HepG2 (cell line): ENCODE measurements at regions not wholly inside any gene's neighbourhood (a gene's known extent, or its start where the extent isn't known, plus 50 kb on each side); places are given as distances from the start of the nearest gene placed in this dataset.

Experiments
- ARNT ChIP-seq: fragments of 450-650 bp; IDR thresholded peaks from 2 replicates; pipeline ENCODE4 v1.6.1; 2017
- BRCA1 ChIP-seq: sonication (generic); formaldehyde crosslinking; IDR thresholded peaks from 2 replicates; pipeline ENCODE4 v1.4.0; 2020; ENCODE audit warnings: missing genetic modification reagents
- MYC ChIP-seq: sonication (generic); formaldehyde crosslinking; IDR thresholded peaks from 2 replicates; pipeline ENCODE4 v1.9.0; 2021; ENCODE audit warnings: missing genetic modification reagents, borderline replicate concordance
- TF ChIP-seq, protein P1 (sequence below): sonication (generic); formaldehyde crosslinking; IDR thresholded peaks from 2 replicates; pipeline ENCODE4 v1.5.0; 2020; ENCODE audit warnings: mild to moderate bottlenecking, missing genetic modification reagents, moderate library complexity
- TF ChIP-seq, protein P2 (sequence below): sonication (generic); formaldehyde crosslinking; conservative IDR thresholded peaks from 2 replicates; pipeline ENCODE4 v1.4.0; 2020; ENCODE audit warnings: missing genetic modification reagents

DNA sequence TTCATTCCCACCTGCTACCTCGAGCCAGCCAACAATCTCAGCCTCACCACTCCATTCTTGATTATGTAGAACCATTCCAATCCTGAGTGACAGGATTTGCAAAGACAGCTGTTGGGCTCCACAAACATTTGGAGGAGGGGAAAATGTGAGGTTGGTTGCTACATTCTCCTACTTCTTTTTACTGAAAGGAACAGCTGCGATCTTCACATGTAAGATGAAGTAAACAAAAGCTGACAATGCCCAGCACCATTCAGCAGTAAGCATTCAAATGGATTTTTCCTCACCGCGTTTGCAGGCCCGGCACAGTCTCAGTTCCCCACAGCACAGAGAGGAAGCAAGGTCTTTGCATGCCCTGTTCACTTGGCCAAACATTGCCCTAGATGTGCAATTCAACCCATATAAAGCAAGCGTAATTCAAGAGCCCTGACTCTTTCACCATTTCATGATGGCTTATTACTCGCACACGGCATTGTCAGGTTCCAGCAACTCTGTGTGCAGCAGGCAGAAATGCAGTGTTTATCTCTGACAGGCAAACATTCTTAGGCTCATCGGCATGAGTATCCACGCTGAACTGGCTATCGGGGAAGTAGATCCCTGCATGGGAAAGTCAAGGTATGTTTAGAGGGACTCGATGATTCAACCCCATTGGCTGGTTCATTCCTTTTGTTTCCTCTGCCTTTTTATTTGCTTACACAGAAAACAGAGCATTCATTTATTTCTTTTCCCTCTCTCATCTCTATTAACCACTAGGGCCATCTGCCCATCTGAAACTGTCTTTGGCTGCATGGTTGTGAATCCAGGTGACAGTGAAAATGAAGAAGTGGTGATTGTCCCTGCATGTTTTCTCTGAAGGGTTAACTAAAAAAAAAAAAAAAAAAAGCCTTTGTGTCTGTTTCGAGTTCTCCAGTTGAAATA is 236.1 kb upstream of the PLEKHG7 start:
- no peak for TF ChIP-seq MYC
- TF ChIP-seq BRCA1 (CRISPR knock-in tag) = no peak
- TF ChIP-seq, protein P1, sequence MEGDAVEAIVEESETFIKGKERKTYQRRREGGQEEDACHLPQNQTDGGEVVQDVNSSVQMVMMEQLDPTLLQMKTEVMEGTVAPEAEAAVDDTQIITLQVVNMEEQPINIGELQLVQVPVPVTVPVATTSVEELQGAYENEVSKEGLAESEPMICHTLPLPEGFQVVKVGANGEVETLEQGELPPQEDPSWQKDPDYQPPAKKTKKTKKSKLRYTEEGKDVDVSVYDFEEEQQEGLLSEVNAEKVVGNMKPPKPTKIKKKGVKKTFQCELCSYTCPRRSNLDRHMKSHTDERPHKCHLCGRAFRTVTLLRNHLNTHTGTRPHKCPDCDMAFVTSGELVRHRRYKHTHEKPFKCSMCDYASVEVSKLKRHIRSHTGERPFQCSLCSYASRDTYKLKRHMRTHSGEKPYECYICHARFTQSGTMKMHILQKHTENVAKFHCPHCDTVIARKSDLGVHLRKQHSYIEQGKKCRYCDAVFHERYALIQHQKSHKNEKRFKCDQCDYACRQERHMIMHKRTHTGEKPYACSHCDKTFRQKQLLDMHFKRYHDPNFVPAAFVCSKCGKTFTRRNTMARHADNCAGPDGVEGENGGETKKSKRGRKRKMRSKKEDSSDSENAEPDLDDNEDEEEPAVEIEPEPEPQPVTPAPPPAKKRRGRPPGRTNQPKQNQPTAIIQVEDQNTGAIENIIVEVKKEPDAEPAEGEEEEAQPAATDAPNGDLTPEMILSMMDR = no peak
- no peak for TF ChIP-seq ARNT
- TF ChIP-seq, protein P2, sequence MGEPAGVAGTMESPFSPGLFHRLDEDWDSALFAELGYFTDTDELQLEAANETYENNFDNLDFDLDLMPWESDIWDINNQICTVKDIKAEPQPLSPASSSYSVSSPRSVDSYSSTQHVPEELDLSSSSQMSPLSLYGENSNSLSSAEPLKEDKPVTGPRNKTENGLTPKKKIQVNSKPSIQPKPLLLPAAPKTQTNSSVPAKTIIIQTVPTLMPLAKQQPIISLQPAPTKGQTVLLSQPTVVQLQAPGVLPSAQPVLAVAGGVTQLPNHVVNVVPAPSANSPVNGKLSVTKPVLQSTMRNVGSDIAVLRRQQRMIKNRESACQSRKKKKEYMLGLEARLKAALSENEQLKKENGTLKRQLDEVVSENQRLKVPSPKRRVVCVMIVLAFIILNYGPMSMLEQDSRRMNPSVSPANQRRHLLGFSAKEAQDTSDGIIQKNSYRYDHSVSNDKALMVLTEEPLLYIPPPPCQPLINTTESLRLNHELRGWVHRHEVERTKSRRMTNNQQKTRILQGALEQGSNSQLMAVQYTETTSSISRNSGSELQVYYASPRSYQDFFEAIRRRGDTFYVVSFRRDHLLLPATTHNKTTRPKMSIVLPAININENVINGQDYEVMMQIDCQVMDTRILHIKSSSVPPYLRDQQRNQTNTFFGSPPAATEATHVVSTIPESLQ (CRISPR knock-in tag) = no peak
